ENCODE measurements at regions not wholly inside any gene's neighbourhood (a gene's known extent, or its start where the extent isn't known, plus 50 kb on each side); places are given as distances from the start of the nearest gene placed in this dataset.

DNA sequence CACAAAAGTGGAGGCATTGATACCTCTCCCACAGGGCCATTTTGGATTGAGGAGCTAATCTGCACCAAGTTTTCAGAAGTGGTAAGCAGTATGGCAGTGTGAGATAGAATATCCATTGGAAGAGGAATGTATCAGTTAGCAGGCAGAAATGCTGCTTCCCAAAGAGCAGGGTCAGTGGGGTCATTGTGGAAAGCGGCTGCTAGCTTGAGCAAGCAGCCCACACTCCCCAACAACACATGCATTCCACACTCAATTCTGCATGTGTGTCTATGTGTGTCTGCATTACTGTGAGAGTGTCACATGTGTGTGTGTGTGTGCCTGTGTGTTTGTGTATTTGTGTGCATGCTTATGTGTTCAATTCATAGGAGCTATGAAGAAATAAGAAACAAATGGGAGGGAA lies 190.9 kb upstream of the FOXA2 start:
- CTCF ChIA-PET: interaction anchor here (0.7 to 1.0 kb wide), 2 partner anchors 225 to 566 kb away, joined by 3 read pairs; no protein-coding TSS in a partner anchor
- TF ChIP-seq, protein P1, sequence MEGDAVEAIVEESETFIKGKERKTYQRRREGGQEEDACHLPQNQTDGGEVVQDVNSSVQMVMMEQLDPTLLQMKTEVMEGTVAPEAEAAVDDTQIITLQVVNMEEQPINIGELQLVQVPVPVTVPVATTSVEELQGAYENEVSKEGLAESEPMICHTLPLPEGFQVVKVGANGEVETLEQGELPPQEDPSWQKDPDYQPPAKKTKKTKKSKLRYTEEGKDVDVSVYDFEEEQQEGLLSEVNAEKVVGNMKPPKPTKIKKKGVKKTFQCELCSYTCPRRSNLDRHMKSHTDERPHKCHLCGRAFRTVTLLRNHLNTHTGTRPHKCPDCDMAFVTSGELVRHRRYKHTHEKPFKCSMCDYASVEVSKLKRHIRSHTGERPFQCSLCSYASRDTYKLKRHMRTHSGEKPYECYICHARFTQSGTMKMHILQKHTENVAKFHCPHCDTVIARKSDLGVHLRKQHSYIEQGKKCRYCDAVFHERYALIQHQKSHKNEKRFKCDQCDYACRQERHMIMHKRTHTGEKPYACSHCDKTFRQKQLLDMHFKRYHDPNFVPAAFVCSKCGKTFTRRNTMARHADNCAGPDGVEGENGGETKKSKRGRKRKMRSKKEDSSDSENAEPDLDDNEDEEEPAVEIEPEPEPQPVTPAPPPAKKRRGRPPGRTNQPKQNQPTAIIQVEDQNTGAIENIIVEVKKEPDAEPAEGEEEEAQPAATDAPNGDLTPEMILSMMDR (conservative IDR thresholded peaks at IDR 0.05; ENCODE audit: low read depth): no peak
- DNase-seq (ENCODE audit: low spot score): no peak
- POLR2A ChIA-PET (ENCODE audit: low non-redundant PET): no interaction called here
- peak overlapping the region; percentile 89 for H3K27ac ChIP-seq

DNA sequence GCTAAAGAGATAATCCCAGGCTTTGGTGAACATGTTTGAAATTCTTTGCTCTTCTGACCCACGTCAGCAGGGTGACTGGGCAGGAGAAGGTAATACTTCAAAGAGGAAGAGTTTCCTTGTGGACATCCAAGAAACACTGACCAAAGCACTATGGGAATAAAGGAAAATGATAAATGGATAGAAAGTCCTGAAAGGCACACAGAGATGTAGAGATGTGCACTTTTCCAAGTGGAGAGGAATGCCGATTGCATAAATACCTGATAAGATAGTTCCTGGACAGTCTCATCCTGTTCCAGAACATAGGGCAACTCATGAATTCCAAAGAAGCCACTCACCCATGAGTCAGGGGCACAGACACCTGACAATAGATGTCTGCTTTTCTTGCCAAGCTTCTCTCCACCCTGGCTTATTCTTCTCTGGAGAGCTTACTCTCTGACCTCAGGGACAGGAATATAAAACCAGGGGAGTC lies 191.3 kb upstream of the FOXA2 start:
- ChIA-PET POLR2A (ENCODE audit: low non-redundant PET) (interaction anchor here (0.6 kb wide), 1 partner anchor 13 kb away, joined by 3 read pairs; no protein-coding TSS in a partner anchor), CTCF (interaction anchor here (0.7 to 1.0 kb wide), 2 partner anchors 224 to 565 kb away, joined by 3 read pairs; no protein-coding TSS in a partner anchor)
- H3K27ac ChIP-seq: peak overlapping the region; percentile 89
- peak; percentile 93 for DNase-seq (ENCODE audit: low spot score)
- TF ChIP-seq, protein P1 (conservative IDR thresholded peaks at IDR 0.05; ENCODE audit: low read depth): no peak

DNA sequence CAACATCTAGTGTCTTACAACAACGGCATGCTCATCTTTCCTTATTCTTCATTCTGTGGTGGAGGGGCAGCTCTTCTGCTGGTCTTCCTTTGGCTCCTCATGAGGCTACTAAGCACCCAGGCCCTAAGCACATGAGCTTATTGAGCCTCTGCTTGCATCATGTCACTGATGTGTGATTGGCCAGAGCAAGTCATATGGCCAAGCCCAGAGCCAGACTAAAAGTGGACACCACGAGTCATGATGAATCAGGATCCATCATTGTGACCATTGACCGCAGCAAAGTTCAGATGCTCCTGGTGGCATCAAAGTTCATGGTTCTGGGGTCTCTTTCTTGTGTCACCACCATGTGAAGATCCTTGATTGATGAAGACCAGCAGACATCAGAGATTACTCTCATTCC lies 192.0 kb upstream of the FOXA2 start:
- CTCF ChIA-PET: interaction anchor here (0.6 kb wide), 1 partner anchor 161 kb away, joined by 4 read pairs; no protein-coding TSS in a partner anchor

DNA sequence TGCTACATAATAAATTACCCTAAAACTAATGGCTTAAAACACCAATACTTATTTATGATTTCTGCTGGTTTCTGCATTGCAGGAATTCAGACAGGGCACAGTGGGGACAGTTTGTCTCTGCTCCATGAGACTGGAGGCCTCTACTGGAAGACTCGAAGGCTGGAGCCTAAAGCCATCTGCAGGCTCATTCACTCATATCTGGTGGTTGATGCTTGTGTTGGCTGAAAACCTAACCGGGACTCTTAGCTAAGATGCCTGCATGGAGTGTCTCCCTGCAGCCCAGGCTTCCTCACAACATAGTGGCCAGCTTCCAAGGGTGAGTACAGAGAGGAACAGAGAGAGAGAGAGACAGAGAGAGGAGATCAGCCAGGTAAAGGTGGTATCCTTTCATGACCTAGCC lies 195.5 kb upstream of the FOXA2 start:
- ChIA-PET POLR2A (ENCODE audit: low non-redundant PET) (no interaction called here), CTCF (no interaction called here)
- H3K27ac ChIP-seq: no peak overlapping the region
- DNase-seq (ENCODE audit: low spot score): no peak
- TF ChIP-seq, protein P1 (conservative IDR thresholded peaks at IDR 0.05; ENCODE audit: low read depth): no peak

More for the DNA sequence above, 192.0 kb upstream of the FOXA2 start:
- TF ChIP-seq, protein P1 (conservative IDR thresholded peaks at IDR 0.05; ENCODE audit: low read depth): no peak
- peak; percentile 22 for DNase-seq (ENCODE audit: low spot score)
- POLR2A ChIA-PET (ENCODE audit: low non-redundant PET): interaction anchor here (0.6 kb wide), 1 partner anchor 13 kb away, joined by 3 read pairs; no protein-coding TSS in a partner anchor
- H3K27ac ChIP-seq: peak overlapping the region; percentile 89

DNA sequence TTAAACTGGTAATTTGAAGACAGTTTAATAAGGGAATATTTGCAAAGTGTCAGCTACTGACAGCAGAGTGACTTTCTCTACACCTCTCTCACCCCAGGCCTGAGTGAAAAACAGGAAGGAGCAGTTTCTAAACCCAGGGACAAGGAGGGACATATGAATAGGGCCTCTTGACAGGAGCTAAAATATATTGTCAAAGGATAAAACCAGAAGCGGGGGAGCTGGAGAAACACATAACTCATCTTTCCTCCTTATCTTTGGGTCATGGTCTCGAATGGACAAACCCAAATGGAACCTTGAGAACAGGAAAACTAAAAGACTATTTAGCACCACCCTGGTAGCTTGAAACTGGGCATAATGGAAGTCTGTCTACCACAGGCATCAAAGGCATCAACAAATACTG lies 197.5 kb upstream of the FOXA2 start:
- H3K27ac ChIP-seq: no peak overlapping the region
- POLR2A ChIA-PET (ENCODE audit: low non-redundant PET): interaction anchor here (0.7 kb wide), 1 partner anchor 410 kb away, joined by 4 read pairs; no protein-coding TSS in a partner anchor
- TF ChIP-seq, protein P1 (conservative IDR thresholded peaks at IDR 0.05; ENCODE audit: low read depth): no peak
- DNase-seq (ENCODE audit: low spot score): no peak
- CTCF ChIA-PET: no interaction called here

DNA sequence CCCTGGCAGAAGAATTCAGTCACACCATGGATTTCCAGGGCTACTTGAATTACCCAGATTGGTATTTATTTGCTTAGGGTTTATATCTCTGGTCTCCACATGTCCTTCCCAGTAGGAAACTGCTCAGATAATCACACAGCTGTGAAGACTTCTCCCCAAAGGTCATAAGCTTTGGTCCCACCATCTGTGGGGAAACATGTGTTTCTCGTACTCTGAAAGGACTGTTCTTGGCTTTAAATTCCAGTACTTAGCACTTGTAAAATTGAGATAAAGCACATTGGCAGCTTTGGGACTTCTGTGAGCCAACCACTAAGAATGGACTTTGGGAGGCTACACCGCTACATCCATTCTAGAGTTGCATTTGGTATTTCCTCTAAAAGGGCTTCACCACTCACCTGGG lies 205.3 kb upstream of the FOXA2 start:
- DNase-seq (ENCODE audit: low spot score): no peak
- H3K27ac ChIP-seq: no peak overlapping the region
- TF ChIP-seq, protein P1 (conservative IDR thresholded peaks at IDR 0.05; ENCODE audit: low read depth): no peak
- ChIA-PET CTCF (no interaction called here), POLR2A (ENCODE audit: low non-redundant PET) (no interaction called here)
